ENCODE measurements at regions not wholly inside any gene's neighbourhood (a gene's known extent, or its start where the extent isn't known, plus 50 kb on each side); places are given as distances from the start of the nearest gene placed in this dataset.
"Not testable (repeated sequence)": the region's sequence is repeated elsewhere in the genome, so short reads cannot be mapped to it uniquely, and the experiment has no call there.

- H3K27ac Mint-ChIP-seq = no peak overlapping the region
- DNase-seq = no peak
- no peak overlapping the region for H3K4me3 Mint-ChIP-seq
- no peaks in the 10 kb centered on the region for H3K9me3 Mint-ChIP-seq
- no peaks in the 10 kb centered on the region for H3K27me3 Mint-ChIP-seq
- H3K36me3 Mint-ChIP-seq = no peaks in the 10 kb centered on the region
- H3K4me1 Mint-ChIP-seq = no peaks in the 10 kb centered on the region
Observed at GRCh38 chr18:71374294-71375000, 1085.6 kb downstream of the SOCS6 start.

- Mint-ChIP-seq H3K36me3 (peaks cover under 1% of the 10 kb centered on the region), H3K4me1 (no peaks in the 10 kb centered on the region), H3K27ac (no peak overlapping the region), H3K4me3 (no peak overlapping the region), H3K9me3 (peaks cover 3% of the 10 kb centered on the region), H3K27me3 (no peaks in the 10 kb centered on the region)
- DNase-seq = no peak
Observed at GRCh38 chr18:71371951-71372605, 1083.2 kb downstream of the SOCS6 start.

- H3K4me3 Mint-ChIP-seq = no peak overlapping the region
- H3K27me3 Mint-ChIP-seq = no peaks in the 10 kb centered on the region
- H3K27ac Mint-ChIP-seq = no peak overlapping the region
- no peaks in the 10 kb centered on the region for H3K4me1 Mint-ChIP-seq
- peaks cover 2% of the 10 kb centered on the region for H3K36me3 Mint-ChIP-seq
- DNase-seq = no peak
- peaks cover 12% of the 10 kb centered on the region for H3K9me3 Mint-ChIP-seq
Observed at GRCh38 chr18:71370671-71371445, 1082.0 kb downstream of the SOCS6 start.

- peaks cover 15% of the 10 kb centered on the region for H3K9me3 Mint-ChIP-seq
- peaks cover 2% of the 10 kb centered on the region for H3K36me3 Mint-ChIP-seq
- no peaks in the 10 kb centered on the region for H3K27me3 Mint-ChIP-seq
- H3K4me3 Mint-ChIP-seq = no peak overlapping the region
- DNase-seq = no peak
- H3K4me1 Mint-ChIP-seq = no peaks in the 10 kb centered on the region
- no peak overlapping the region for H3K27ac Mint-ChIP-seq
Observed at GRCh38 chr18:71370095-71370494, 1081.2 kb downstream of the SOCS6 start.

GRCh38 chr18:71362140-71362539, 1073.3 kb downstream of the SOCS6 start:
- H3K9me3 Mint-ChIP-seq = peaks cover 11% of the 10 kb centered on the region
- no peaks in the 10 kb centered on the region for H3K4me1 Mint-ChIP-seq
- no peak for DNase-seq
- no peak overlapping the region for H3K27ac Mint-ChIP-seq
- H3K4me3 Mint-ChIP-seq = no peak overlapping the region
- no peaks in the 10 kb centered on the region for H3K27me3 Mint-ChIP-seq
- H3K36me3 Mint-ChIP-seq = peaks cover 2% of the 10 kb centered on the region

- H3K36me3 Mint-ChIP-seq, H3K27ac Mint-ChIP-seq, H3K4me1 Mint-ChIP-seq, H3K9me3 Mint-ChIP-seq, DNase-seq, H3K27me3 Mint-ChIP-seq, H3K4me3 Mint-ChIP-seq: not testable (repeated sequence)
Observed at GRCh38 chr18:71355599-71355998, 1066.8 kb downstream of the SOCS6 start.

GRCh38 chr18:71352618-71353017, 1063.8 kb downstream of the SOCS6 start:
- no peaks in the 10 kb centered on the region for H3K9me3 Mint-ChIP-seq
- H3K4me3 Mint-ChIP-seq = no peak overlapping the region
- DNase-seq = no peak
- H3K4me1 Mint-ChIP-seq = no peaks in the 10 kb centered on the region
- no peaks in the 10 kb centered on the region for H3K27me3 Mint-ChIP-seq
- H3K36me3 Mint-ChIP-seq = no peaks in the 10 kb centered on the region
- no peak overlapping the region for H3K27ac Mint-ChIP-seq

GRCh38 chr18:71336576-71337210, 1047.8 kb downstream of the SOCS6 start:
- H3K4me3 Mint-ChIP-seq = no peak overlapping the region
- H3K36me3 Mint-ChIP-seq = no peaks in the 10 kb centered on the region
- DNase-seq = no peak
- H3K27me3 Mint-ChIP-seq = no peaks in the 10 kb centered on the region
- H3K27ac Mint-ChIP-seq = no peak overlapping the region
- no peaks in the 10 kb centered on the region for H3K9me3 Mint-ChIP-seq
- peaks cover 3% of the 10 kb centered on the region for H3K4me1 Mint-ChIP-seq

- Mint-ChIP-seq H3K27me3 (no peaks in the 10 kb centered on the region), H3K36me3 (no peaks in the 10 kb centered on the region), H3K27ac (no peak overlapping the region)
Observed at GRCh38 chr18:71329563-71329962, 1040.7 kb downstream of the SOCS6 start.

GRCh38 chr18:71329114-71329513, 1040.3 kb downstream of the SOCS6 start:
- Mint-ChIP-seq H3K27me3 (no peaks in the 10 kb centered on the region), H3K9me3 (no peaks in the 10 kb centered on the region), H3K27ac (no peak overlapping the region), H3K4me3 (no peak overlapping the region), H3K4me1 (peaks cover 3% of the 10 kb centered on the region), H3K36me3 (no peaks in the 10 kb centered on the region)
- DNase-seq = no peak

More at GRCh38 chr18:71329563-71329962, 1040.7 kb downstream of the SOCS6 start:
- no peak for DNase-seq
- no peak overlapping the region for H3K4me3 Mint-ChIP-seq
- H3K4me1 Mint-ChIP-seq = peaks cover 3% of the 10 kb centered on the region
- no peaks in the 10 kb centered on the region for H3K9me3 Mint-ChIP-seq

GRCh38 chr18:71327850-71328249, 1039.0 kb downstream of the SOCS6 start:
- peaks cover 3% of the 10 kb centered on the region for H3K4me1 Mint-ChIP-seq
- H3K4me3 Mint-ChIP-seq = no peak overlapping the region
- no peak for DNase-seq
- no peaks in the 10 kb centered on the region for H3K9me3 Mint-ChIP-seq
- H3K27ac Mint-ChIP-seq = no peak overlapping the region
- H3K27me3 Mint-ChIP-seq = no peaks in the 10 kb centered on the region
- H3K36me3 Mint-ChIP-seq = no peaks in the 10 kb centered on the region

- Mint-ChIP-seq H3K27me3 (no peaks in the 10 kb centered on the region), H3K36me3 (no peaks in the 10 kb centered on the region), H3K4me3 (no peak overlapping the region), H3K4me1 (peaks cover 3% of the 10 kb centered on the region), H3K27ac (no peak overlapping the region), H3K9me3 (no peaks in the 10 kb centered on the region)
- no peak for DNase-seq
Observed at GRCh38 chr18:71327441-71327840, 1038.6 kb downstream of the SOCS6 start.

GRCh38 chr18:71326826-71327225, 1038.0 kb downstream of the SOCS6 start:
- no peaks in the 10 kb centered on the region for H3K9me3 Mint-ChIP-seq
- DNase-seq = no peak
- H3K4me1 Mint-ChIP-seq = no peaks in the 10 kb centered on the region
- H3K27ac Mint-ChIP-seq = no peak overlapping the region
- no peaks in the 10 kb centered on the region for H3K36me3 Mint-ChIP-seq
- no peak overlapping the region for H3K4me3 Mint-ChIP-seq
- no peaks in the 10 kb centered on the region for H3K27me3 Mint-ChIP-seq

GRCh38 chr18:71324356-71324755, 1035.5 kb downstream of the SOCS6 start:
- H3K4me3 Mint-ChIP-seq = no peak overlapping the region
- DNase-seq = no peak
- no peaks in the 10 kb centered on the region for H3K9me3 Mint-ChIP-seq
- no peak overlapping the region for H3K27ac Mint-ChIP-seq
- H3K36me3 Mint-ChIP-seq = no peaks in the 10 kb centered on the region
- no peaks in the 10 kb centered on the region for H3K27me3 Mint-ChIP-seq
- no peaks in the 10 kb centered on the region for H3K4me1 Mint-ChIP-seq

GRCh38 chr18:71322201-71322600, 1033.4 kb downstream of the SOCS6 start:
- H3K27ac Mint-ChIP-seq = no peak overlapping the region
- no peaks in the 10 kb centered on the region for H3K36me3 Mint-ChIP-seq
- H3K27me3 Mint-ChIP-seq = no peaks in the 10 kb centered on the region
- H3K9me3 Mint-ChIP-seq = no peaks in the 10 kb centered on the region
- no peak for DNase-seq
- no peaks in the 10 kb centered on the region for H3K4me1 Mint-ChIP-seq
- no peak overlapping the region for H3K4me3 Mint-ChIP-seq
